SH-SY5Y (cell line): ENCODE measurements at regions not wholly inside any gene's neighbourhood (a gene's known extent, or its start where the extent isn't known, plus 50 kb on each side); places are given as distances from the start of the nearest gene placed in this dataset.

Experiments used
- GATA2 ChIP-seq: IDR thresholded peaks from 2 replicates; pipeline ENCODE4 v1.6.1; 2011; ENCODE audit warnings: mild to moderate bottlenecking, low read depth, low read length
- GATA3 ChIP-seq: IDR thresholded peaks from 2 replicates; pipeline ENCODE4 v1.6.1; 2011; ENCODE audit warnings: low read depth, mild to moderate bottlenecking, low read length, moderate library complexity

DNA sequence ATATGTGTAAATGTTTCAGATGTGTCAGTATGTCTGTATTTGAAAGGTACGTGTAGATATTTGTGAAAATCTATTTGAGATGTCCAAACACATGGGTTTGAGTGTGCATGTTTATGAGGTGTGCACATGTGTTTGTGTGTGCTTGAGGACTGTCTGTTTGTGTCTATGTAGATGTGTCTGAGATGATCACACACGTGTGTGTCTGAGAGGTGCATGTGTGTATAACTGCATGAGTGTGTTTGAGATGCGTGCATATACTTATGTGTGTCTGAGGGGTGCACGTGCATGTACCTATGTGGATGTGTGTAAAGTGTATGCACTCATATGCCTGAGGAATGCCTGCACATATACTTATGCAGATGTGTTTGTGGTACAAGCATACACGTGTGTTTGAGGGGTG, 584.4 kb downstream of the BUD13 start:
- TF ChIP-seq GATA2, result no peak
- TF ChIP-seq GATA3, result no peak
